H9 (cell line): ENCODE measurements at regions not wholly inside any gene's neighbourhood (a gene's known extent, or its start where the extent isn't known, plus 50 kb on each side); places are given as distances from the start of the nearest gene placed in this dataset.

ENCODE experiments used
- DNase-seq: peaks from one replicate; pipeline ENCODE4 v3.0.0-alpha.2; 2017
- H2AFZ ChIP-seq: one replicate; pipeline ENCODE4 v1.6.1; 2013; ENCODE audit warnings: mild to moderate bottlenecking, low read length, control low read depth, moderate library complexity
- H2AK5ac ChIP-seq: 2 replicates; pipeline ENCODE4 v1.6.1; 2013; ENCODE audit warnings: low read length, control low read depth, mixed read lengths; ENCODE audit not compliant: insufficient read length
- H2BK120ac ChIP-seq: one replicate; pipeline ENCODE4 v1.6.1; 2013; ENCODE audit warnings: low read depth, mild to moderate bottlenecking, low read length, control low read depth, inconsistent platforms; ENCODE audit not compliant: poor library complexity, severe bottlenecking
- H2BK12ac ChIP-seq: 2 replicates; pipeline ENCODE4 v1.6.1; 2013; ENCODE audit warnings: low read length, control low read depth, mixed read lengths, low read depth; ENCODE audit not compliant: insufficient read length
- H2BK15ac ChIP-seq: 2 replicates; pipeline ENCODE4 v1.6.1; 2013; ENCODE audit warnings: low read depth, low read length, control low read depth
- H2BK20ac ChIP-seq: one replicate; pipeline ENCODE4 v1.6.1; 2013; ENCODE audit warnings: low read depth, mild to moderate bottlenecking, low read length, control low read depth, inconsistent platforms; ENCODE audit not compliant: poor library complexity, severe bottlenecking
- H2BK5ac ChIP-seq: 2 replicates; pipeline ENCODE4 v1.6.1; 2013; ENCODE audit warnings: low read length, control low read depth, mixed read lengths; ENCODE audit not compliant: insufficient read length
- H3K14ac ChIP-seq: 2 replicates; pipeline ENCODE4 v1.6.1; 2013; ENCODE audit warnings: low read length, control low read depth; ENCODE audit not compliant: insufficient read depth
- H3K18ac ChIP-seq: 2 replicates; pipeline ENCODE4 v1.6.1; 2013; ENCODE audit warnings: low read depth, mild to moderate bottlenecking, mixed read lengths, low read length, control low read depth; ENCODE audit not compliant: insufficient read length
- H3K23ac ChIP-seq: 2 replicates; pipeline ENCODE4 v1.6.1; 2013; ENCODE audit warnings: low read length, control low read depth, mixed read lengths, low read depth; ENCODE audit not compliant: insufficient read length
- H3K23me2 ChIP-seq: 2 replicates; pipeline ENCODE4 v1.6.1; 2013; ENCODE audit warnings: low read depth, mild to moderate bottlenecking, mixed read lengths, low read length, control low read depth; ENCODE audit not compliant: insufficient read length, poor library complexity, severe bottlenecking
- H3K27ac ChIP-seq: 2 replicates; pipeline ENCODE4 v1.5.1; 2013; ENCODE audit warnings: low read length, control low read depth, mixed read lengths, low read depth; ENCODE audit not compliant: insufficient read length
- H3K27me3 ChIP-seq: 2 replicates; pipeline ENCODE4 v1.6.1; 2013; ENCODE audit warnings: low read length, control low read depth, inconsistent platforms; ENCODE audit not compliant: insufficient read depth
- H3K4ac ChIP-seq: 2 replicates; pipeline ENCODE4 v1.6.1; 2013; ENCODE audit warnings: low read depth, mild to moderate bottlenecking, control low read depth, inconsistent platforms, low read length, moderate library complexity
- H3K4me1 ChIP-seq: 2 replicates; pipeline ENCODE4 v1.6.1; 2013; ENCODE audit warnings: low read length, control low read depth, inconsistent platforms; ENCODE audit not compliant: insufficient read depth
- H3K4me2 ChIP-seq: 2 replicates; pipeline ENCODE4 v1.6.1; 2013; ENCODE audit warnings: low read length, control low read depth, mixed read lengths; ENCODE audit not compliant: insufficient read length, insufficient read depth
- H3K56ac ChIP-seq: 2 replicates; pipeline ENCODE4 v1.6.1; 2013; ENCODE audit warnings: low read depth, mild to moderate bottlenecking, mixed read lengths, low read length, control low read depth; ENCODE audit not compliant: insufficient read length
- H3K79me1 ChIP-seq: 2 replicates; pipeline ENCODE4 v1.6.1; 2013; ENCODE audit warnings: low read depth, mild to moderate bottlenecking, moderate library complexity, low read length, control low read depth, inconsistent platforms; ENCODE audit not compliant: insufficient read depth, poor library complexity, severe bottlenecking
- H3K79me2 ChIP-seq: 2 replicates; pipeline ENCODE4 v1.6.1; 2013; ENCODE audit warnings: low read length, control low read depth, inconsistent platforms; ENCODE audit not compliant: insufficient read depth
- H3K9ac ChIP-seq: 2 replicates; pipeline ENCODE4 v1.6.1; 2013; ENCODE audit warnings: low read length, control low read depth, mixed read lengths; ENCODE audit not compliant: insufficient read length; ENCODE audit errors: extremely low read depth
- H3K9me3 ChIP-seq: one replicate; pipeline ENCODE4 v1.6.1; 2013; ENCODE audit warnings: low read depth, low read length, inconsistent platforms; ENCODE audit not compliant: control insufficient read depth
- H3T11ph ChIP-seq: one replicate; pipeline ENCODE4 v1.6.1; 2013; ENCODE audit warnings: mild to moderate bottlenecking, low read length, control low read depth, inconsistent platforms
- H4K20me1 ChIP-seq: one replicate; pipeline ENCODE4 v1.6.1; 2013; ENCODE audit not compliant: control insufficient read depth, insufficient read length, insufficient read depth
- H4K5ac ChIP-seq: 2 replicates; pipeline ENCODE4 v1.6.1; 2013; ENCODE audit warnings: low read depth, mild to moderate bottlenecking, mixed read lengths, low read length, control low read depth; ENCODE audit not compliant: insufficient read length
- H4K8ac ChIP-seq: replicated peaks from 2 replicates; pipeline ENCODE4 v1.6.1; 2013; ENCODE audit warnings: low read length, control low read depth, mixed read lengths, low read depth; ENCODE audit not compliant: insufficient read length
- H4K91ac ChIP-seq: 2 replicates; pipeline ENCODE4 v1.6.1; 2013; ENCODE audit warnings: low read depth, mild to moderate bottlenecking, moderate library complexity, mixed read lengths, low read length, control low read depth; ENCODE audit not compliant: insufficient read length
- H3K27ac Mint-ChIP-seq, 3 experiments: 2 replicates in 2 of 3; 3 replicates in 1 of 3; pipeline ENCODE4 v1.8.0; 2020 to 2021; ENCODE audit warnings: mixed read lengths in 3 of 3, mild to moderate bottlenecking in 1 of 3, moderate library complexity in 1 of 3
- H3K27me3 Mint-ChIP-seq: 2 replicates; pipeline ENCODE4 v1.8.0; 2021; ENCODE audit warnings: low read depth, mild to moderate bottlenecking, moderate library complexity, mixed read lengths
- H3K36me3 Mint-ChIP-seq, 3 experiments: 2 replicates in 2 of 3; 3 replicates in 1 of 3; pipeline ENCODE4 v1.8.0; 2020 to 2021; ENCODE audit warnings: low read depth in 3 of 3, mixed read lengths in 3 of 3; ENCODE audit not compliant: insufficient read depth in 1 of 3
- H3K4me1 Mint-ChIP-seq, 2 experiments: 2 replicates each; pipeline ENCODE4 v1.8.0; 2020; ENCODE audit warnings: mixed read lengths in 2 of 2
- H3K4me3 Mint-ChIP-seq, 2 experiments: 2 replicates in 1 of 2; 3 replicates in 1 of 2; pipeline ENCODE4 v1.8.0; 2020 to 2021; ENCODE audit warnings: mild to moderate bottlenecking in 2 of 2, mixed read lengths in 2 of 2, moderate library complexity in 1 of 2
- H3K9me3 Mint-ChIP-seq, 2 experiments: 2 replicates in 1 of 2; 3 replicates in 1 of 2; pipeline ENCODE4 v1.8.0; 2020; ENCODE audit warnings: mild to moderate bottlenecking in 2 of 2, mixed read lengths in 2 of 2, moderate library complexity in 1 of 2
- WGBS: extraction: QIAGEN DNeasy Blood & Tissue Kit; methylation state at CpG from one replicate; pipeline ENCODE4 v1.1.7; 2013; ENCODE audit warnings: missing lambda C conversion rate, low lambda C conversion rate, mixed read lengths; ENCODE audit not compliant: insufficient read length; ENCODE audit errors: extremely low coverage; 5-methylcytosine and 5-hydroxymethylcytosine counted together
- TF ChIP-seq, protein P1 (sequence below): fragments of 200-600 bp; sonication (generic); conservative IDR thresholded peaks from 3 replicates; pipeline ENCODE4 v1.8.0; 2021; ENCODE audit warnings: antibody characterized with exemption, mild to moderate bottlenecking

DNA sequence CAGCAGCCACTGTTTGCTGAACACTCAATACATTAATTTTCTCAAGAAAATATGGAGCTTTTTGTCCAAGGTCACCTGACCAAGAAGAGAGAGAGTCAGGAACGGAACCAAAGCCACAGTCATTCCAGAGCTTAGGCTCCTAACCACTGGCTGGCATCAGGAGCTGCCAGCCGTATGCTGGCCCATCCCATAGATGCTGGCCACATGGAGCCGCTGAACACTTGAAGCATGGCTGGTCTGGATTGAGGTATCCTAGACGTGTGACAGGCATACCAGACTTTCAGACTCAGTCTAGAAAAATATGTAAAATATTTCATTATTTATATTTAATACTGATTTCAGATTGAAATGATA, 458.7 kb downstream of the MATN1 start:
- no peak overlapping the region for H3K4me3 Mint-ChIP-seq
- no CpG with 5 or more reads among the region's 4 CpGs for WGBS

More for the DNA sequence above, 458.7 kb downstream of the MATN1 start:
- Histone ChIP-seq H3K9me3 (no peaks in the 10 kb centered on the region), H2BK15ac (no peak overlapping the region), H3K18ac (no peak overlapping the region), H2BK20ac (no peak overlapping the region), H3K56ac (no peak overlapping the region), H3K14ac (no peak overlapping the region), H3K4ac (no peak overlapping the region), H3K79me2 (no peaks in the 10 kb centered on the region), H3K79me1 (no peaks in the 10 kb centered on the region), H4K8ac (no peak overlapping the region), H2BK12ac (no peak overlapping the region), H4K5ac (no peak overlapping the region), H3K9ac (no peak overlapping the region), H2AFZ (no peak overlapping the region), H4K91ac (no peak overlapping the region), H3K23ac (no peak overlapping the region), H4K20me1 (no peaks in the 10 kb centered on the region), H3K27ac (no peak overlapping the region), H3K4me1 (no peaks in the 10 kb centered on the region), H3K27me3 (no peaks in the 10 kb centered on the region), H2BK5ac (no peak overlapping the region), H3K4me2 (no peak overlapping the region), H3K23me2 (no peaks in the 10 kb centered on the region), H2BK120ac (no peak overlapping the region), H3T11ph (no peak overlapping the region), H2AK5ac (no peak overlapping the region)
- Mint-ChIP-seq H3K27me3 (peaks cover 1% of the 10 kb centered on the region), H3K27ac (no peak overlapping the region), H3K9me3 (no peaks in the 10 kb centered on the region; a peak in 1 of 5 replicates), H3K4me1 (peaks cover 0 to under 1% of the 10 kb centered on the region in 2 experiments; a peak in 2 of 4 replicates), H3K36me3 (no peaks in the 10 kb centered on the region)
- TF ChIP-seq, protein P1, sequence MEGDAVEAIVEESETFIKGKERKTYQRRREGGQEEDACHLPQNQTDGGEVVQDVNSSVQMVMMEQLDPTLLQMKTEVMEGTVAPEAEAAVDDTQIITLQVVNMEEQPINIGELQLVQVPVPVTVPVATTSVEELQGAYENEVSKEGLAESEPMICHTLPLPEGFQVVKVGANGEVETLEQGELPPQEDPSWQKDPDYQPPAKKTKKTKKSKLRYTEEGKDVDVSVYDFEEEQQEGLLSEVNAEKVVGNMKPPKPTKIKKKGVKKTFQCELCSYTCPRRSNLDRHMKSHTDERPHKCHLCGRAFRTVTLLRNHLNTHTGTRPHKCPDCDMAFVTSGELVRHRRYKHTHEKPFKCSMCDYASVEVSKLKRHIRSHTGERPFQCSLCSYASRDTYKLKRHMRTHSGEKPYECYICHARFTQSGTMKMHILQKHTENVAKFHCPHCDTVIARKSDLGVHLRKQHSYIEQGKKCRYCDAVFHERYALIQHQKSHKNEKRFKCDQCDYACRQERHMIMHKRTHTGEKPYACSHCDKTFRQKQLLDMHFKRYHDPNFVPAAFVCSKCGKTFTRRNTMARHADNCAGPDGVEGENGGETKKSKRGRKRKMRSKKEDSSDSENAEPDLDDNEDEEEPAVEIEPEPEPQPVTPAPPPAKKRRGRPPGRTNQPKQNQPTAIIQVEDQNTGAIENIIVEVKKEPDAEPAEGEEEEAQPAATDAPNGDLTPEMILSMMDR = no peak
- no peak for DNase-seq
